GM19023 (cell line): ENCODE measurements at regions not wholly inside any gene's neighbourhood (a gene's known extent, or its start where the extent isn't known, plus 50 kb on each side); places are given as distances from the start of the nearest gene placed in this dataset.
A peak's percentile ranks its signal among the peaks of the same experiment; 100 is the strongest.

ENCODE experiments used
- ATAC-seq: cut with Tn5 transposase; IDR thresholded peaks from one replicate; pipeline ENCODE4 v1.9.1; 2021; ENCODE audit warnings: mild to moderate bottlenecking, moderate library complexity; ENCODE audit not compliant: unreplicated experiment

GRCh38 chr10:4138146-4138721, 353.2 kb upstream of the KLF6 start:
- no peak for ATAC-seq

GRCh38 chr10:4137299-4137698, 352.3 kb upstream of the KLF6 start:
- no peak for ATAC-seq

GRCh38 chr10:4136121-4136520, 351.1 kb upstream of the KLF6 start:
- peak; percentile 89 for ATAC-seq

- ATAC-seq: no peak
Measured at GRCh38 chr10:4132216-4132556, 347.2 kb upstream of the KLF6 start.

GRCh38 chr10:4131407-4132215, 346.6 kb upstream of the KLF6 start:
- no peak for ATAC-seq

- ATAC-seq: no peak
Measured at GRCh38 chr10:4130685-4131084, 345.7 kb upstream of the KLF6 start.

GRCh38 chr10:4129866-4130477, 345.0 kb upstream of the KLF6 start:
- ATAC-seq: no peak

GRCh38 chr10:4127518-4128315, 342.7 kb upstream of the KLF6 start:
- ATAC-seq: peak; percentile 67

- no peak for ATAC-seq
Measured at GRCh38 chr10:4125776-4126175, 340.8 kb upstream of the KLF6 start.

GRCh38 chr10:4121502-4122380, 336.7 kb upstream of the KLF6 start:
- peak; percentile 64 for ATAC-seq

- no peak for ATAC-seq
Measured at GRCh38 chr10:4120096-4120853, 335.3 kb upstream of the KLF6 start.

- ATAC-seq: no peak
Measured at GRCh38 chr10:4119107-4119506, 334.1 kb upstream of the KLF6 start.

GRCh38 chr10:4117604-4118003, 332.6 kb upstream of the KLF6 start:
- ATAC-seq: no peak

GRCh38 chr10:4111643-4112042, 326.6 kb upstream of the KLF6 start:
- no peak for ATAC-seq

GRCh38 chr10:4109469-4109868, 324.5 kb upstream of the KLF6 start:
- no peak for ATAC-seq

- no peak for ATAC-seq
Measured at GRCh38 chr10:4108693-4109092, 323.7 kb upstream of the KLF6 start.

GRCh38 chr10:4107285-4107851, 322.4 kb upstream of the KLF6 start:
- ATAC-seq: no peak

GRCh38 chr10:4103603-4104002, 318.6 kb upstream of the KLF6 start:
- no peak for ATAC-seq

- ATAC-seq: no peak
Measured at GRCh38 chr10:4102802-4103344, 317.9 kb upstream of the KLF6 start.
